ENCODE measurements at regions not wholly inside any gene's neighbourhood (a gene's known extent, or its start where the extent isn't known, plus 50 kb on each side); places are given as distances from the start of the nearest gene placed in this dataset.

GRCh38 chr9:75541734-75542133, 348.7 kb upstream of the PCSK5 start:
- TF ChIP-seq TCF12 (IDR thresholded peaks at IDR 0.05; ENCODE audit: low read depth) (no peak), TAF1 (IDR thresholded peaks at IDR 0.05; ENCODE audit: low read depth) (no peak)
- TF ChIP-seq, protein P1, sequence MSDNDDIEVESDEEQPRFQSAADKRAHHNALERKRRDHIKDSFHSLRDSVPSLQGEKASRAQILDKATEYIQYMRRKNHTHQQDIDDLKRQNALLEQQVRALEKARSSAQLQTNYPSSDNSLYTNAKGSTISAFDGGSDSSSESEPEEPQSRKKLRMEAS (IDR thresholded peaks at IDR 0.05): no peak
- TF ChIP-seq, protein P2, sequence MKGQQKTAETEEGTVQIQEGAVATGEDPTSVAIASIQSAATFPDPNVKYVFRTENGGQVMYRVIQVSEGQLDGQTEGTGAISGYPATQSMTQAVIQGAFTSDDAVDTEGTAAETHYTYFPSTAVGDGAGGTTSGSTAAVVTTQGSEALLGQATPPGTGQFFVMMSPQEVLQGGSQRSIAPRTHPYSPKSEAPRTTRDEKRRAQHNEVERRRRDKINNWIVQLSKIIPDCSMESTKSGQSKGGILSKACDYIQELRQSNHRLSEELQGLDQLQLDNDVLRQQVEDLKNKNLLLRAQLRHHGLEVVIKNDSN (IDR thresholded peaks at IDR 0.05): no peak

Measured in Ishikawa (cell line).